ENCODE measurements at regions not wholly inside any gene's neighbourhood (a gene's known extent, or its start where the extent isn't known, plus 50 kb on each side); places are given as distances from the start of the nearest gene placed in this dataset.
"Not testable (repeated sequence)": the region's sequence is repeated elsewhere in the genome, so short reads cannot be mapped to it uniquely, and the experiment has no call there.

DNA sequence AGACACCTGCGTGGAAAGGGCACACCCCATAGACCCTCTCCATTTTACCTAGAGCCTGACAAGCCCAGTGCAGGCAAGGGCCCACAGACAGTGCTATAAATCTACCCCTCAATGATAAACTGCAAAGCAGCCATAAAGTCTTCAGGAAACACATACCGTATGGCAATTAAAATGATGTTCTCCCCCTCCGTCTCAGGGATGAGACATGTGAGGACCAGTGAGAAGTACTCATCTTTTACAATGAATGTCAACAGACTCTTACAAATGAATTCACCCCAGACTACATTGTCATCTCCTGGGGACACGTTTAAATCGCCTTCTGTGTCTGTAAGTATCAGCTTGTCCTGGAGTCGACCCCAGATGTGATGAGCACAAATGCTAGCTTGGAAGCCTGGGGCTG is 362.7 kb downstream of the ADGRD1 start:
- DNase-seq (no peak), ATAC-seq (no peak)
- 80 to 87% methylated on average over 6 of the region's 6 CpGs for WGBS, 2 donors
- H3K9me3 ChIP-seq: peaks cover 0 to 20% (median 9%) of the 10 kb centered on the region in 11 donors
- no peaks in the 10 kb centered on the region for H3K4me1 ChIP-seq
- TF ChIP-seq, protein P1, sequence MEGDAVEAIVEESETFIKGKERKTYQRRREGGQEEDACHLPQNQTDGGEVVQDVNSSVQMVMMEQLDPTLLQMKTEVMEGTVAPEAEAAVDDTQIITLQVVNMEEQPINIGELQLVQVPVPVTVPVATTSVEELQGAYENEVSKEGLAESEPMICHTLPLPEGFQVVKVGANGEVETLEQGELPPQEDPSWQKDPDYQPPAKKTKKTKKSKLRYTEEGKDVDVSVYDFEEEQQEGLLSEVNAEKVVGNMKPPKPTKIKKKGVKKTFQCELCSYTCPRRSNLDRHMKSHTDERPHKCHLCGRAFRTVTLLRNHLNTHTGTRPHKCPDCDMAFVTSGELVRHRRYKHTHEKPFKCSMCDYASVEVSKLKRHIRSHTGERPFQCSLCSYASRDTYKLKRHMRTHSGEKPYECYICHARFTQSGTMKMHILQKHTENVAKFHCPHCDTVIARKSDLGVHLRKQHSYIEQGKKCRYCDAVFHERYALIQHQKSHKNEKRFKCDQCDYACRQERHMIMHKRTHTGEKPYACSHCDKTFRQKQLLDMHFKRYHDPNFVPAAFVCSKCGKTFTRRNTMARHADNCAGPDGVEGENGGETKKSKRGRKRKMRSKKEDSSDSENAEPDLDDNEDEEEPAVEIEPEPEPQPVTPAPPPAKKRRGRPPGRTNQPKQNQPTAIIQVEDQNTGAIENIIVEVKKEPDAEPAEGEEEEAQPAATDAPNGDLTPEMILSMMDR (IDR thresholded peaks at IDR 0.05): no peak
- peaks cover 0 to 42% (median 24%) of the 10 kb centered on the region in 7 donors for H3K27me3 ChIP-seq
- H3K36me3 ChIP-seq: no peaks in the 10 kb centered on the region
- H3K4me3 ChIP-seq: no peak overlapping the region
- H3K27ac ChIP-seq: no peak overlapping the region
- intact Hi-C loops (cut with DNase I): no loop called here

DNA sequence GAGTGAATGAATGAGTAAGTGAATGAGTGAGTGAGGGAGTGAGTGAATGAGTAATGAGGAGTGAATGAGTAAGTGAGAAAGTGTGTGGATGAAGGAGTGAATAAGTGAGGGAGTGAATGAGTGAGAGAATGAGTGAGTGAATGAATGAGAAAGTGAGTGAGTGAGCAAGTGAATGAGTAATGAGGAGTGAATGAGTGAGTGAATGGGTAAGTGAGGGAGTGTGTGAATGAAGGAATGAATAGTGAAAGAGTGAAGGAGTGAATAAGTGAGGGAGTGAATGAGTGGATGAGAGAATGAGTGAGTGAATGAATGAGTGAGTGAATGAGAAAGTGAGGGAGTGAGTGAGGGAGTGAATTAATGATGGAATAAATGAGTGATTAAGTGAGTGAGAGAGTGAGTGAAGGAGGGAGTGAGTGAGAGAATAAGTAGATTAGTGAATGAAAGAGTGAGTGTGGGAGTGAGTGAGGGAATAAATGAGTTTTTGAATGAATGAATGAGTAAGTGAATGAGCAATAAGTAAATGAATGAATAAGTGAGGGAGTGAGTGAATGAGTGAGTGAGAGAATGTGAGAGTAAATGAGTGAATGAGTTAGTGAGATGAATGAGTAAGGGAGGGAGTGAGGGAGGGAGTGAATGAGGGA is 364.5 kb downstream of the ADGRD1 start:
- Histone ChIP-seq H3K4me1 (no peaks in the 10 kb centered on the region), H3K4me3 (no peak overlapping the region), H3K27ac (no peak overlapping the region), H3K36me3 (no peaks in the 10 kb centered on the region), H3K27me3 (peaks cover 0 to 30% (median 11%) of the 10 kb centered on the region in 7 donors), H3K9me3 (peaks cover 0 to 34% (median 13%) of the 10 kb centered on the region in 11 donors)
- no peak for ATAC-seq
- TF ChIP-seq, protein P1 (IDR thresholded peaks at IDR 0.05): no peak
- DNase-seq: no peak
- intact Hi-C loops (cut with DNase I): no loop called here

DNA sequence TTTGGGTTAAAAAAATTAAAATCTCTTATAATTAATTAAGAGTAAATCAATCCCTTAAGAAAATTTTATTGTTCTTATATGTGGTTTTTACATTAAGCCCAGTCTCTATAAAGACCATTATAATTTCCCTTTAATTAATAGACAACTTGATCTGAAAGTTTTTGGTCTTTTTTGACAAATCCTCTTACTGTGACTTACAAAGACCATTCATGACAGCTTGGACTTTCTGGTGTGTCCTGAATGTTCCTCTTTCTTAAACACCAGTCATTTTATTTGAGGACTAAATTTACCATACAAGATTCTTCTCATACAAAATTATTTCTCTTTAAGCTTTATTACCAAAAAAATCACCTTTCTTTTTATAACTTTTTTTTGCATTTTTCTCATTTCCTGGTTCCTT is 368.3 kb downstream of the ADGRD1 start:
- DNase-seq: no peak
- TF ChIP-seq, protein P1 (IDR thresholded peaks at IDR 0.05): no peak
- Histone ChIP-seq H3K4me3 (no peak overlapping the region), H3K27ac (no peak overlapping the region), H3K27me3 (no peaks in the 10 kb centered on the region), H3K4me1 (no peaks in the 10 kb centered on the region), H3K9me3 (peaks cover 0 to 34% (median 13%) of the 10 kb centered on the region in 11 donors), H3K36me3 (no peaks in the 10 kb centered on the region)
- intact Hi-C loops (cut with DNase I): no loop called here
- no peak for ATAC-seq

DNA sequence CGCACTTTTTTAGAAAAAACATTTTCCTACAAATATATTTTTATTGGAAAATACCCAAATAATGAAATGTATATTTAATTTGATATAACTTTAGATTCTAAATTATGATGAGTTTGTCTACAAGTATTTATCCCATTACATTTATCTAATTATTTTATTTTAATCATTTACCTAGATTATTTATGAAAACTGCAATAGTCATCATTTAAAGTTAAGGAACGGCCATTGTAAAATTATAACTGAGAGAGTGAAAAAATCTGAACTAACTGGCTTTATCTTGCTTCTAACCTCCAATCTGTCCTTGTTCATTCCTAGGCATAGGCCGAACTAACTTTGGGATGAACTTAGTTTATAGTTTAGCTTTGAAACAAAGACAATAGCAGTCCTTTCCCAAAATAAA is 368.8 kb downstream of the ADGRD1 start:
- H3K27ac ChIP-seq; H3K4me1 ChIP-seq; H3K27me3 ChIP-seq; H3K36me3 ChIP-seq; ATAC-seq; H3K4me3 ChIP-seq; DNase-seq; intact Hi-C loops (cut with DNase I): not testable (repeated sequence)
- peaks cover 0 to 34% (median 13%) of the 10 kb centered on the region in 11 donors for H3K9me3 ChIP-seq
- WGBS, 2 donors: 74 to 83% methylated on average over 3 of the region's 3 CpGs

DNA sequence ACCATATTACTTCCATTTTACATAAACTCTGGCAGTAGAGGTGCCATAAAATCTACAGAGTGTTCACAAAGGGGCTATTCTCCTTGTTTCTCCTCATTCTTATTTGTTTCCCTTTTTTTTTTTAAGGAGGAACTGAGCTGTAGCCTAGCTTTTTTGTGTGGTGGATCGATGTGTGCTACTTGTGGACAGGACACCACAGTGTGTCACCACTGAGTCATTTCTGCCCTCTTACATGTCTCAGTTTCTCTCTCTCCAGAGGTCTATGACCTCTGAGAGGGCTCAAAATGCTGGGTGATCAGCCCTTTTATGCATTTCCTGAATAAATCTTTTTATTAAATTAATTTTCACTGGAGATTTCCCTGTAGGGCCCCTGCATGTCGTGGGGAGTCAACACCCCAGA is 370.2 kb downstream of the ADGRD1 start:
- intact Hi-C loops (cut with DNase I): no loop called here
- no peaks in the 10 kb centered on the region for H3K4me1 ChIP-seq
- WGBS, 2 donors: 31 to 54% methylated on average over 2 of the region's 2 CpGs

More for the DNA sequence above, 370.2 kb downstream of the ADGRD1 start:
- ATAC-seq (no peak), DNase-seq (no peak)
- Histone ChIP-seq H3K9me3 (peaks cover 0 to 34% (median 13%) of the 10 kb centered on the region in 11 donors), H3K27me3 (no peaks in the 10 kb centered on the region), H3K27ac (no peak overlapping the region), H3K36me3 (no peaks in the 10 kb centered on the region), H3K4me3 (no peak overlapping the region)
- TF ChIP-seq, protein P1 (IDR thresholded peaks at IDR 0.05): no peak
